Subcutaneous abdominal adipose tissue (tissue), 5 donors: ENCODE measurements at regions not wholly inside any gene's neighbourhood (a gene's known extent, or its start where the extent isn't known, plus 50 kb on each side); places are given as distances from the start of the nearest gene placed in this dataset.

Experiments
- H3K27ac ChIP-seq: one replicate; pipeline ENCODE4 v1.7.0; 2013; ENCODE audit warnings: low read depth, mild to moderate bottlenecking, inconsistent platforms, low read length, moderate library complexity
- H3K27me3 ChIP-seq, 5 donors: one replicate each; pipeline ENCODE4 v1.7.0; 2013; ENCODE audit warnings: low read length in 5 of 5, inconsistent platforms in 1 of 5; ENCODE audit not compliant: control insufficient read depth in 5 of 5, insufficient read depth in 4 of 5
- H3K36me3 ChIP-seq, 5 donors: one replicate each; pipeline ENCODE4 v1.7.0; 2013; ENCODE audit warnings: low read length in 5 of 5; ENCODE audit not compliant: control insufficient read depth in 5 of 5, insufficient read depth in 5 of 5
- H3K4me1 ChIP-seq, 5 donors: one replicate each; pipeline ENCODE4 v1.7.0; 2013; ENCODE audit warnings: low read length in 5 of 5, mild to moderate bottlenecking in 3 of 5, moderate library complexity in 1 of 5; ENCODE audit not compliant: control insufficient read depth in 5 of 5, insufficient read depth in 5 of 5
- H3K4me3 ChIP-seq, 5 donors: one replicate each; pipeline ENCODE4 v1.7.0; 2013; ENCODE audit warnings: low read length in 5 of 5, low read depth in 1 of 5
- H3K9ac ChIP-seq, 5 donors: one replicate each; pipeline ENCODE4 v1.7.0; 2013; ENCODE audit warnings: low read length in 5 of 5, mild to moderate bottlenecking in 4 of 5, moderate library complexity in 3 of 5
- H3K9me3 ChIP-seq, 5 donors: one replicate each; pipeline ENCODE4 v1.7.0; 2013; ENCODE audit warnings: low read length in 5 of 5; ENCODE audit not compliant: control insufficient read depth in 5 of 5
- donor health status: healthy.
- donor health status: healthy.
- donor health status: healthy.
- donor health status: healthy.
- donor health status: healthy.

GRCh38 chr7:38123494-38123893 is 54.6 kb upstream of the STARD3NL start:
- Histone ChIP-seq H3K27ac (no peak overlapping the region), H3K36me3 (no peaks in the 10 kb centered on the region), H3K9me3 (peaks cover 3 to 9% (median 6%) of the 10 kb centered on the region in 5 donors), H3K27me3 (no peaks in the 10 kb centered on the region), H3K9ac (no peak overlapping the region), H3K4me3 (no peak overlapping the region), H3K4me1 (no peaks in the 10 kb centered on the region)

GRCh38 chr7:38127216-38128207 is 50.5 kb upstream of the STARD3NL start:
- no peaks in the 10 kb centered on the region for H3K4me1 ChIP-seq
- no peak overlapping the region for H3K27ac ChIP-seq
- no peaks in the 10 kb centered on the region for H3K27me3 ChIP-seq
- H3K4me3 ChIP-seq: no peak overlapping the region
- no peaks in the 10 kb centered on the region for H3K36me3 ChIP-seq
- H3K9me3 ChIP-seq: peaks cover 0 to 5% (median 2%) of the 10 kb centered on the region in 5 donors
- H3K9ac ChIP-seq: no peak overlapping the region
